ENCODE measurements at regions not wholly inside any gene's neighbourhood (a gene's known extent, or its start where the extent isn't known, plus 50 kb on each side); places are given as distances from the start of the nearest gene placed in this dataset.

GRCh38 chr10:125565046-125565445 is 117.9 kb downstream of the TEX36 start:
- TF ChIP-seq POLR2A (IDR thresholded peaks at IDR 0.05) (no peak), CTCF (IDR thresholded peaks at IDR 0.05) (no peak), POLR2AphosphoS5 (IDR thresholded peaks at IDR 0.05) (no peak), EP300 (IDR thresholded peaks at IDR 0.05; ENCODE audit: low read depth) (no peak)
